ENCODE measurements at regions not wholly inside any gene's neighbourhood (a gene's known extent, or its start where the extent isn't known, plus 50 kb on each side); places are given as distances from the start of the nearest gene placed in this dataset.

- TF ChIP-seq CTCF (IDR thresholded peaks at IDR 0.05) (no peak), POLR2A (IDR thresholded peaks at IDR 0.05) (no peak)
Observed at GRCh38 chr15:29207027-29207757, 62.4 kb downstream of the NSMCE3 start.
